ENCODE measurements at regions not wholly inside any gene's neighbourhood (a gene's known extent, or its start where the extent isn't known, plus 50 kb on each side); places are given as distances from the start of the nearest gene placed in this dataset.

GRCh38 chr7:115748123-115748738 is 282.3 kb downstream of the TFEC start (continued):
- TF ChIP-seq ZNF462 (CRISPR knock-in tag; IDR thresholded peaks at IDR 0.05), result no peak

- Histone ChIP-seq H3K36me3 (ENCODE audit: insufficient read depth) (no peaks in the 10 kb centered on the region), H3K4me1 (ENCODE audit: insufficient read depth) (no peaks in the 10 kb centered on the region), H2AFZ (no peak overlapping the region), H4K20me1 (replicated peaks; ENCODE audit: insufficient read depth) (no peaks in the 10 kb centered on the region), H3K27me3 (ENCODE audit: insufficient read depth) (no peaks in the 10 kb centered on the region), H3K9me2 (ENCODE audit: insufficient read depth) (no peaks in the 10 kb centered on the region), H3K27ac (ENCODE audit: low read depth) (no peak overlapping the region), H3K4me3 (no peak overlapping the region), H3F3A (replicated peaks; ENCODE audit: low read depth) (no peaks in the 10 kb centered on the region), H3K79me2 (replicated peaks; ENCODE audit: insufficient read depth) (no peaks in the 10 kb centered on the region), H3K4me2 (no peak overlapping the region)
- H3K27me3 Mint-ChIP-seq (ENCODE audit: insufficient read depth, low read depth, poor library complexity), result no peaks in the 10 kb centered on the region
- ATAC-seq, result no peak
- H3K36me3 Mint-ChIP-seq (ENCODE audit: low read depth), result no peaks in the 10 kb centered on the region
- H3K9me3 Mint-ChIP-seq, result no peaks in the 10 kb centered on the region
- no peak overlapping the region for H3K4me3 Mint-ChIP-seq
- H3K4me1 Mint-ChIP-seq, result peaks cover 7% of the 10 kb centered on the region
- no peak for DNase-seq (ENCODE audit: low spot score)
- no peak overlapping the region for H3K27ac Mint-ChIP-seq
- TF ChIP-seq STAT1 (IDR thresholded peaks at IDR 0.05; ENCODE audit: unreplicated experiment), result no peak
- TF ChIP-seq EZH2 (IDR thresholded peaks at IDR 0.05; ENCODE audit: low read depth, unreplicated experiment), result no peak
- TF ChIP-seq REST (IDR thresholded peaks at IDR 0.05; ENCODE audit: unreplicated experiment), result no peak
- TF ChIP-seq ZNF114 (CRISPR knock-in tag; IDR thresholded peaks at IDR 0.05), result no peak
Measured at GRCh38 chr7:115747174-115747573, 283.4 kb downstream of the TFEC start.
